Left kidney (tissue), 1 donor: ENCODE measurements at regions not wholly inside any gene's neighbourhood (a gene's known extent, or its start where the extent isn't known, plus 50 kb on each side); places are given as distances from the start of the nearest gene placed in this dataset.

Experiments
- DNase-seq: peaks from one replicate; pipeline ENCODE4 v3.0.0-alpha.2; 2013

DNA sequence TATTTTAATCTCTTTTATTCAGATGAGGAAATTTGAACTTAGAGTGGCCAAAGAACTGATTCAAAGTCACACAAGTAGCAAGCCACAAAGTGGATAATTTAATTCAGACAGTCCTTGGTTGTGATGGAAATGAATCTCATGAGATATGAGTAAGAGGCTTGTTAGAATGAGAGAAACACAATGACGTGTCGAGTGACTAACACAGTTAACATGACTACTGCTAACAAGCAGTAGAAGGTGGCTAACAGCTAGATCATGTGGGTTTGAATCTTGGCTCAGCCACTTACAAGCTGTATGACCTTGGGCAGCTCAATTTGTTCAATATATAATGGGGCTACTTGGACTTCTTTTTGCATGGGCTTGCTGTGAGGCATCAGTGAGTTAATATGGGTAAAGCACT lies 104.5 kb upstream of the LMO4 start:
- DNase-seq, result no peak

DNA sequence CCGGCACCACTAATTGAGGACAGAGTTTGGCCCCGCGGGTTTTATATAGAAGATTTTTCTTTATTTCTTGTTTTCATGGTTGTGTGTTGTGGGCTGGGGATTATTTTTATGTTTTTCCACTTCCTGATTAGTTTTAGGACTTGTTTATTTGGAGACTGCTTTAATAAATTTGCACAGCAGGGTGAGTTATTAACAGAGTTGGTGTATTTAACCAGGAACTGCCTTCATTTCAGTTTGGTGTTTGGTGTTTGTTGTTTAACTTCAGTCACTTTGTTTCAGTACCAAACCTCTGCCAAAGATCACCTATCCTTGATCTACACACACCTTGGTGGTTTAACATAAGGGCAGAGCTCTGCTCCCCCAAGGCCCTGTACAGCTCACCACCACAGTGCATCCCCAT lies 103.5 kb upstream of the LMO4 start:
- no peak for DNase-seq

DNA sequence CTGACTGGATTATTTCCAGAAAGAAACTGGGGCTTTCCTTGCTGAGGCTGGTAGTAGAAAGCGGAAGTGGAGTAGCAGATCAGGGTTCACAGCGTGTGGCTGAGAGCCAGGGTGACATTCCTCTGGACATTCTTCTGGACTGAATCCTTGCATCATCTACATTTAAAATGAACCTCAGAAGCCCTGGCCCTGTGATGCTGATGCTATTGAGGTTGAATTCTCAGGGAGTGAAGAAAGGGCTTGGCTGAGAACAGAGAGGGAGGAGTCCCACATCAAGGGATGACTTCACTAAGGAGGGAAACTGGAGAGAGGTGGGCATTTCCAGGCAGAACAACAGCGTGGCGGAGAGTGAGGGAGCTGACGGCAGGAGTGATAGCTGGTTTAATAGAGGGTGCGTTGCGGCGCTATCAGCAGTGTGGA lies 102.3 kb upstream of the LMO4 start:
- peak; percentile 60 for DNase-seq

DNA sequence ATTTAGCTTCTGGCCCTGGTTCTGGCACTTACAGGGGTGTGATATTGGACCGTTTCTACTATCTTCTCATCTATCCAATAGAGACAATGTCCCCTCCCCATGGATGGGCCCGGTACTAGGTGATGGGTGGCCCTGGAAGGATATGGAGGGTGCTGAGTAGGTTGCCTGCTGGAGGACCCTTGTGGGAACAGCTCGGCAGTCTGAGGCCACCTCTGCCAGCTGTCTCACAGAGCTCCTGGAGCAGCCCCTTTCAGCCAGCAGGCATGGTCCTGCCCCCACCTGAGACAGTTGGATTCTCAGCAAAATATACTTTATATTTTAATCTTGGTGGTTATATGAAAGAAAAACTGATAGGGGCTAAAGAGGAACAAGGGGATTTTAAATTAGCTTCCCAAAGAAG lies 101.0 kb upstream of the LMO4 start:
- DNase-seq, result no peak

DNA sequence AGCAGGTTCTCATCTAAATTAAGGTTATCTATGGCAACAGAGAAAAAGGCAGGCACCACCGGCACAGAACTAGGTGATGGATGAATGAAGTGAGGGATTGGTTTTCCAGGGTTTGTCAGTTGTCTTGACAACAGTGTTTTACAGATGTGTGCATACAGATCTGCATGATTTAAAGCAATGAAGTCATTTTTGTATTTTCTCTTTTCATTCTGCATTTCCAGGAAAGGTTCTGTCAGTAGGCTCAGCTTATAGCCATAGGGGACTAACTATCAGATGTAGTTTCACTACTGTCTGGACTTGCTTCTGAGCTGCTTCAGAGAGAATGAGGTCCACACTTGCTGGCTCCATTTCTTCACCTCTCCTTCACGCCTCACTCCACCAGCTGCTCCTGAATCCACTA lies 98.2 kb upstream of the LMO4 start:
- DNase-seq, result no peak

DNA sequence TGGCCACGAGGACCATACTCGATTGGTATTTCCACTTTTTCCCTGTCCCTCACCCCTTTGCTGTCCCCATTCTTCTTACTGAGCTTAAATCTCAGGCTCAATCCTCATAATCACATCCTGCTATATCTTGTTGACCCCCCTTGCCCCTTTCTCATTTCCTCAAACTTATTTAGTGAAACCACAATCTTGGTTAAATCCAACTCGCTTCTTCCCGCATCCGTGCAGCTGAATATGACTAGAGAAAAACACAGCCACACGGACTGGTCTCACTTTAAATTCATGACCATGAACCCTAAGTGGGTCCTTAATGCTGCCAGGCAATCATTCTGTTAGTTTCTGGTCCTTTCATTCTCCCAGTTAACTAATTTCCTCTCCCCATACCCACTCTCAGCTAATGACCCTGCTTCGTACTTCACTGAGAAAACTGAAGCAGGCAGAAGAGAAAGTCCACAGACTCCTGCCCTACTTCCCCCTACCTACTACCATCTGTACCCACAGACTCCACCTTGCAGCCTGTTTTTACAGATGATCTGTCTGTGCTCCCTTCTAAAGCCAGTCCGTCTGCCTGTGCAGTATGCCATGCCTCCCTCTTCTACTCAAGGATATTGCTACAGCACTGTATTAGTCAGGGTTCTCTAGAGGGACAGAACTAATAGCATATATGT lies 96.8 kb upstream of the LMO4 start:
- no peak for DNase-seq

DNA sequence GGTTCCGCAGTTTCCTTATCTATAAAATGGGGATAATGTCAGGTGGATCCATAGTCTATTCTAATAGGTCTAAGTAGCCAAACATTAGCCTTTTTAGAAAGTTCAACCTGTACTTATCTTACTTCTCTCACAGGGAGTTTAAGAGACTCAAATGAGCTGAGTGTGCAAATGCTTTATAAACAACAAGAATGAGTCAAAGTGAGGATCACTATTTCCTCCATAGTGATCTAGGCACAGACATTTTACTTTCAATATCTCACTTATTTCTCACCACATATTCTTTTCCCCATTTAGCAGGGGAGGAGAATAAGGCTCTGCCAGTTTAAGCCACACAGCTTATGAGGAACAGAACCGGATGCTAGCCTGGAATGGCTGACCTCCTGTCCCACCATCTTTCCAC lies 92.1 kb upstream of the LMO4 start:
- no peak for DNase-seq

DNA sequence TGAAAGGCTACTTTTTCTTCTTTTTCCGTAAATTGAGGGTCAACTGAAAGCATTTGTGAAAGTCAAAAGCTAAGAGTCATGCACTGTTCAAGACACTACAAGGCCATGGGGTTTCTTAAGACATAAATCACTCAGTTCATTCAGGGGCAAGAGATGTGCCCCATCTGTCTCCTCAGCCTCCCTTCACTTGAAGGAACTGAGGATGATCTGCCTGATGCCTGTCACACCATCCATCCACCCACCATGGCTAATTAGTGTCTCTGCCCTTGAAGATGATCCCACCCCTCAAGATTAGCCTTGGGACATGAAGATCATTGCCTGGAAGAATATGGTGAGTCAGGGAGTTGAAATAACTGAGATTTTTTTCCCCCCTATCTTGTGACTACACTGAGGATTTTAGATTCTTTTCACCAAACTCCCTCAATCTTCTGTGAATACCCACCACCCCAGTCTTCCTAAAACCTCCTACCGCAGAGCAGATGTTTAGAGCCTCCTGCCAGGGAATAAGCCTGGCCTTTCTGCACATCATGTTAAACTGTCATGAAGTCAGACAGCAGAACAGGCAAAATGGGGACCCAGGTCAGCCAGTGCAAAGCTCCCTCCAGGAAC lies 88.6 kb upstream of the LMO4 start:
- no peak for DNase-seq

DNA sequence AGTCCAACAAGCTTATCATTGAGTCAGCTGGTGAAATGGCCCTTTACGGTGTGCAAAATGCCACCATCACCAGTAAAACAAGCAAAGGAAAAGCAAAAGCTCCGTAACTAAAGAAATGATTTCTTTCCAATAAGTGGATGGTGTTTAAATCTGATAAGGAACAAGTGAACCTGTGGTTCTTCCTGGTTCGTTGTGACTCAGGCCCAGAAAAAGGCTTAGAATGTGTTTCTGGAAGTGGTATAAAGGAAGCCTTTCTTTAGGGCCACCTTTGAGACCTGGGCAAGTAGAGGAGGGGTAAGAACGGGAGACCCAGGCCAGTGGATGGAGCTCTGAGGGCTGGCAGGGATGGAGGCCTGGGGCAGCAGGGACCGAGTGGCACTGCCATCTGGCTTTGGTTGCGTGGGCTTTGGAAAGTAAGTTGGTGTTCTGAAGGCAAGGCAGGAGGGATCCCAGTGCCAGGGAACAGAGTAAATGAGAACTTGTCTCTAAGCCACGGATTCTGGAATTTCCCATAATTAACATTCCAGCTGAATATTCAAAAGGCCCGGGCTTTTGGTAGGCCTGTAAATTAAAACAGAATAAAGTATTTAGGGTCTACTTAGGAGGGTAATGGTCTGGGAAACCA lies 87.9 kb upstream of the LMO4 start:
- DNase-seq, result no peak

DNA sequence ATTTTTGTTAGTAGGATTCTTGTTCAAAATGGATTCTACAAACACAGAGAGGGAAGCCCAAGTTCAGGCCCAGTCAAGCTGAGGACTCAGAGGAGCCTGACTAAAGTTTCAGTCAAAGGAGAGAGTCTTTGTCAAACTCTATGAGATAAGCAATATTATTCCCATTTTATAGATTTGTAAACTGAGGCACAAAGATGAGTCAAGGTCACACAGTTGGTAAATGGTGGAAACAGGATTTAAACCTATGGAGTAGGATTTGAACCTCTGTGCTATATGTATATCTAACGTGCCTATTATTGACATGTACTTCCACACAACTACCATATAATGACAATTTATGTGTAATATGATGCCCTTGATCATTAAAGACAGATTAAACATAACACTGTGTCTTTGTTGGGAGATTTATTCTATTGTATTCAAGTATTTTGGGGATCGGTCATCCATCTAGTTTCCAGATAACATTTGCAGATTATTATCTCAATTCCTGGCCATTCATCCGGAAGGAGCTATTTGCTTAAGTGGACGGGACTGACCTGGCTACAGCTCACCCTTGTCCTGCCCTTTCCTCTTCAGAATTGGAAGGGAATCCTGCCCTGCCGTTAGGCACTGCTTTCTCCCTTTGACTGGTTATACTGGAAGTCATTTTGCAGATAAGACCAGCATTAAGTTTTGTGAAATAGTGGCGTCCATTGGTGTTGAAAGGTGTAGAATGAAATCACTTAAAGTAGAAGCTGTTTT lies 86.1 kb upstream of the LMO4 start:
- DNase-seq, result no peak

DNA sequence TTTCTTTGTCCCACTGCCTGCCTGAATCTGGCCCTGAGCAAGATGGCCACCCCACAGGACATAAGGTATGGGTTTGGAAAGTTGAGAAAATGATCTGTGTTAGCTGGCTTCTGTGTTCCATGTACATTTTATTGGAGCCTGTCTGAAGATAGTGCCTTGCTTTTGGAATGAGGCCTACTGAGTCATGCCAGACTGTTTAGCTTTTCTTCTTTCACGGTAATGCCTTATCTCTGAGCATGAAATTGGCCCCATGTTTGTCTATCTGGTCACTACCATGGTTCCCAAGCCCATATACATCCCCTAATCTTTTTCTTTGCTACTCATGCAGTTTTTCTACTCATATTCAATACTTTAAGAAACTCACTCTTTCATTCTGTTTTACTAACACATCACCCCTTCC lies 85.1 kb upstream of the LMO4 start:
- no peak for DNase-seq

DNA sequence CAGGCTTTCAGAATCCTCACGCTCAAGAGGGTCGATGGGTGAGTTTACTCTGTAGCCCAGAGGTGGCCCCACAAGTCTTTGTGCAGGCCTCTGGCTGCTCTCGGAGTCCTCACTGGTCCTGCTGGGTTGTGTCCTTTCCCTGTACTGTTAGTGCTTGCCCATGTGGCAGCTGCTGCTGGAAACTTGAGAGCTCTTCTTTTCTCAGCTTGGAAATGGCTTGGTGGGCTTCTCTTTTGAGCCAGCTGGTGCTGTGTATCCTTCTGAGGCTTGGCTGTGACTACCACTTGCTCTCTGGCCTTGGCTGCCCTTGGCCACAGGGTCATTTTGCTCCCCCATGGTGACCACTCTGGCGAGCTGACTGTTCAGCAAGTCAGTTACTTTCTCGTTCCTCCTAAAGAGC lies 82.2 kb upstream of the LMO4 start:
- no peak for DNase-seq

DNA sequence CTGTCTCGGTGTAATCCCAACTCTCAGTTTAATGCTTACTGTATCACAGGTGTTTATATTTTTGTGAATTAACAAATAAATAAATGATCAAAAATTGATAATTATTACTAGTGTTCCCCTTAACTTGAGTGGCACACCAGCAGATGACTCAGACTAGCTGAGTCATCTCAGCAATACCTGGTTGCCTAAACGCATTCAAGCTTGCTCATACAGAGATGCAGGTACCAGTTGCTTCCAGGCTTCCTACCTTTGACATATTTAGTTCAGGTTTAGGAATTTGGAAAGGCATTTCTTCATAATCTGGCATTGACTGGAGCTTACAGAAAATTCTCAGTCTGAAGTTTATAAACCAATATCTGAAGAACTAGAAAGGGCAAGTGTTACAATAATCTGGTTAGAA lies 78.9 kb upstream of the LMO4 start:
- no peak for DNase-seq

DNA sequence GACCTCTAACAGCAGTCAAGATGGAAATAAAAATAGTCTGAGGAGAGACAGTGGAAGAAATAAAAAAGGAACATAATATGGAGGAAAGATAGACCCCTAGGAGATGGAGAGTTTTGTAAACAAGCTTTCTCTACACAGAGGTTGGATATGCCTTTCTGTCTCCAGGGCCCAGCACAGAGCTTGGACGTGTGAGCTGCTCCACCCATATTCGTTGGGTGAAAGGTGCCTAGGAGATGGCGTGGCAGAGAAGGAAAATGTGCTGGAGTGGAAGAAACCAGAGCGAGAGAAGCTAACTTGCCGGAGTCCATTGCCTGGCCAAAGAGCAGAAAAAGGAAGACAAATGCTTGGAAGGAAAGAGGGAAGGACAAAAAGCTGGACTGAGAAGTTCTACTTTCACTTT lies 78.3 kb upstream of the LMO4 start:
- no peak for DNase-seq

DNA sequence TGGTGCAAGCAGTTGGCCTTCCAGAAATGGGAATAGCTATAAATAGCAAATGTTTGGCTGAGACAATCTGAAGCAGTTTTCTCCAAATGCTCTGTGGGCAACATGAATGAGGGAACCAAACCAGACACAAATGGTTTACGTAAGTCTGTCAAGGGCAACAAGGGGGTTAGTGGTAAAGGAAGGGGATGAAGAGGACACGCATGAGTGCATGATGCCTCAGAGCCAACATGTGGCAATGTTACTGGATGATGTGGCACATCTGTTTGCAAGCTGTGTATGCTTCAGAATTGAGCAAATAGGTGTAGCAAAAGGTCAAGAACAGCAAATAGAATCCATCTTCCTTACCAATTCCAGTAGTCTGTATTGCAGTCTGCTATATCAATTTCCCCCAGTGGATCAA lies 76.3 kb upstream of the LMO4 start:
- DNase-seq, result no peak

DNA sequence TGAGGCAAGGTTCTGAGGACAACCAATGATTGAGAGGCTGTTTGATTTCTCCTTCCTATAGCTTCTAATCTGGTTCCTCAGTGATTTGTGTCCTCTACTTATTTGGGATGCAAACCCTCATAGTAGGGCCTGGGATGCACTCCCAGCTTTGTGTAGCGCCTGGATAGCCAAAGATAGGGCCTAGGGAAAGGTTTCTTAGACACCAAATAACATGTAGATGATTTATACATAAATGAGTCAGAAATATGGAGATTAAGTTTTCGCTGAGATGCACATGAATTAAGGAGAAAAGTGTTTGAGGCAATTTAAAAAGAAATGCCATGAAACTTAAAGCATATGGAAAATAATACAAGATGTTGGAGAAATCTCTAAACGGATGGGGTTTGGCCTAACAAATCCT lies 66.0 kb upstream of the LMO4 start:
- no peak for DNase-seq

DNA sequence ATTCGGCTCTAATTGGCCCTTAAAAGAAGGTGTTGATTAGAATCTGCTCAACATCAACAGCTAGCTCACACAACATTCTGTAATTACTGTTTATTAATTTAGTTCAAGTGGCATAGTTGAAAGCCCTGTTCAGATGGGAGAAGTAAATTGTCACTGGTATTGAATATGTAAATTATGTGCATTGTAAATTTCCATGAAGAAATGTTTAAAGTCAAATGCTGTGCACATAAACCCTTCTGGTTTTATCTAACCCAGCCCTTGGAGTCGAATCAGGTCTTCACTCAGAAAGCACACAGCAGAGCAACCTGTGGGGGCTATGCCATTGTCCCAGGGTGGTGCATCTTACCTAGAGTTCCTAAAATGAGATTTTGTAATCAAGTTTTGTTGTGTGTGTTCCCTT lies 65.4 kb upstream of the LMO4 start:
- no peak for DNase-seq

DNA sequence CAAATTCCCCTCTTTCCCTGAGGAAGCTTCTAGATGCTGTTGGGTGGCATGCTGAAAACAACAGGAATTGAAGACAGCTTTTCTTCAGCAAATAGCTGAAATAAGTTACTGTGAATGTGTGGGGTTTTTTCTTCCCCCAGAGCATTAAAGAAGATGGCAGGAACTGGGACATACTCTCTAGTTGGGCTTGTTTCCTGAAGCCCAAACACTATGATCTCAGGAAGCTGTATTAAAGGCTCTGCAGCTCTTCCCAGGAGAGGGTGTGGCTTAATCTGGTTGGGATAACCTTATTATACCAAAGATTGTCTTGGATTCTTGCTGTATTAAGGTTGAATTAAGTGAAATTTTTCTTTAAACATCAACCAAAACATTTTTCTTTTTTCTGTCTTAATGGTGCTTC lies 64.9 kb upstream of the LMO4 start:
- no peak for DNase-seq

DNA sequence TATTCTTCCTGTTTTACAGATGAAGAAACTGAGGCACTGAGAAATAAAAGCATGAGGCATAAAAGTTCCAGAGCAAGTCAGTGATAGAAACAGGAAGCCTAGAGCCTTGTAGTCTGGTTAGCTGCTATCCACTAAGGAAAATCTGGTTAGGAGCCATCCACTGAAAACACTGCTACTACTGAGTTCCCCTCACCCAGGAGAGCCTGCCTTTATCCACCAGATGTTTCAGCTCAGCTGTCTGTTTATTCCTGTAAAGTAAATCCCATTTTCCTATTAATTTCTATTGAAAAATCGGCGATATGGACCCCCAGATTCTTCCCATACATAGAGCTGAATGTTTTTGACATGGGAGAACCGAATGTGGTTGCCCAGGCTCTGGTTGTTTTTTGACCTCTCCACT lies 63.7 kb upstream of the LMO4 start:
- DNase-seq, result no peak

DNA sequence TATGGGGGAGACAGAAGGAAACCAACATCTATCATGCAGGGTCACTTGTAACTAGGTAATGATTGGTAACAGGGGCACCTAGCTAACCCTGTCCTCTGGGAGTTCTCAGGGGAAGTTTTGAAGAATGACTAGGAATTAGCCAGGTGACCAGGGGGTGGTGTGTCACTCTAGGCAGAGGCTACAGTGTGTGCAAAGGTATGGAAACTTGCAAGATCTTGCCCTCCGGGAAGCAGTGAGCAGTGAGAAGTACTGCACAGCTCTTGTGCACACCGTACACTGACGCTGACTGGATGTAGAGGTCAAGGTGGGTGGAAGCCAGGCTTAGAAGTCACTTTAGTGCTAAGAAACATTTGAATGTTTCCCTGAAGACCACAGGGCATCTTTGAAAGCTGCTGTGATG lies 62.9 kb upstream of the LMO4 start:
- DNase-seq, result no peak

DNA sequence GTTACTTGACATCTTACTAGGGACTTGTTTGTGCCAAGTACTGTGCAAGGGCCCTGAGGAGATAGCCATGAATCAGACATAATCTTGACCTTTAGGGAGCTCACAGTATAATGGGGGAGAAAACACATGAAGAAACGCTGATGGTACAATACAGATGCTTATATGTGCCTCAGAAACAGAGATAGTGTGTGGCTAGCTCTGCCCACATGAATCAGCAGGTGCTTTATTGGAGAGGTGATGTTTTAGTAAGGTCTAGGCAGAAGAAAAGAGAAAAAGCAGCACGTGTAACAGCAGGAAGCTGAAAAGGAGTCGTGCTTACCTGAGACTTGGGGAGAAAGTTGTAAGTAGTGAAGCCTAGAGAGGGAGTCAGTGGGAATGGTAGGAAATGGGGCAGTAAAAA lies 60.6 kb upstream of the LMO4 start:
- no peak for DNase-seq

DNA sequence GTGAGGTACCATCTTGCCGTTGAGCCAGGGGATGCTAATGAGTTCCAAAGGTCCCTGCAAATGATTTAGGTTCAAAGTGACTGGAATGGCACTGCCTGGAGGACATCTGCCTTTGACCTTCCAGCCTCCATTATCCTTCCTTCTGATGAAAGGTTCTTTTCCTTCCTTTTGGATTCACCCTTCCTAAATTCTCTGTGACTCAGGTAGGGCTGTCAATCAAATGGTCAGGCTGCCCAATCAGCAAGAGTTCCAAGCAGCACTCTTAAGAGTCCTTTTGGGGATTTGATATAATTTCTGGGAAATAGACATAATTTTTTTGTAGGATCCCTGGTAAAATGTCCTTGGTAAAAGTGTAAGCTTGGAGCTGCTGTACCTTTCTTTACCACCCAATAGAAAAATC lies 58.8 kb upstream of the LMO4 start:
- no peak for DNase-seq

DNA sequence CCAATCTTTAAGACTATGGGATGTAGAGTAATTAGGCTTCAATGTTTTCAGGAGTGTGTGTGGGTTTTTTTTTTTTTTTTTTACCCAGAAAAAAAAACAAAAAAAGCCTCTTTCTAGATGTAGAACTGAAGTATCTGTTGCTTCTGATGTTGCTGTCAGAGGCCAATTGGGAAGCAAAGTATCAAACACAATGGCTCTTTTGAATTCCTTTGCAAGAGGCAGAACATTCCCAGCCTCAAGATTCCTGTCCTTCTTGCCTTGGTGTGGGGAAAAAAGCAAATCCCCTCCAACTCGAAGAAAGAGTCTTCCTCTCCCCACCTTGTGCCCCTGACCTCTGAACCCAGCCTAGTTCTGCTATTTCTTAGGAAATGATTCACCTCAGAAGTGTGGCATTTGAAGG lies 55.4 kb upstream of the LMO4 start:
- no peak for DNase-seq

DNA sequence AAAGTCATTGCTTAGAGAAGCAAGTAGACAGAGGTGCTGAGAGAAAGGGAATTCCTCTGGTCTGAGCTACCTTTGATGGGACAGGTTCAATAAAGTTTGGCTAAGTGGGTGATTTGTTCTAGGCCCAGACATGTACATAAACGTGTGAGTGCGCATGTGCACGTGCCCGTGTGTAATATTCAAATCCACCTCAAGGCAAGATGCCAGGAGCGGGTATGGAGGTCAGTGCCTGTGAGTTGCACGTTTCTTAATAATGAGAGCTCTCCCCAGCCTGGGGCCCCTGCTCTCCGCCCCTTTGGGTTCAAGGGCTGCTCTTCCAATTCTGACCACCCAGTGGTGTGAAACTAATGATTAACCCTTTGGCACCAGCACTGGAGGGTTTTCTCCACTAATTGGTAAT lies 53.8 kb upstream of the LMO4 start:
- DNase-seq, result no peak
